H1 (cell line): ENCODE measurements at regions not wholly inside any gene's neighbourhood (a gene's known extent, or its start where the extent isn't known, plus 50 kb on each side); places are given as distances from the start of the nearest gene placed in this dataset.

Experiments
- CTCF ChIA-PET: fragments of 300-600 bp; sonication (Branson Sonifier 250); formaldehyde crosslinking; loops from one replicate; lab custom pipeline; 2021; ENCODE audit not compliant: partially characterized antibody; lab: Charles Lee
- POLR2A ChIA-PET: fragments of 300-600 bp; sonication (Branson Sonifier 250); formaldehyde crosslinking; loops from one replicate; lab custom pipeline; 2021; ENCODE audit warnings: inconsistent platforms; ENCODE audit not compliant: partially characterized antibody; lab: Charles Lee
- DNase-seq, 2 experiments: peaks; one replicate each; pipeline versions ENCODE4 v3.0.0 to v3.0.0-alpha.2; 2010 to 2022; ENCODE audit warnings: low spot score in 2 of 2, low read depth in 1 of 2, mixed read lengths in 1 of 2
- FAIRE-seq: peaks from 2 replicates; lab custom pipeline; 2011; peaks lifted over from hg19 to GRCh38; lab: Jason Lieb, UNC
- H2AFZ ChIP-seq: 2 replicates; pipeline ENCODE4 v1.8.1; 2012; ENCODE audit warnings: low read length, inconsistent platforms
- H2AK5ac ChIP-seq: 2 replicates; pipeline ENCODE4 v1.6.1; 2013; ENCODE audit warnings: low read depth, low read length
- H2BK120ac ChIP-seq: replicated peaks from 2 replicates; pipeline ENCODE3; 2013; ENCODE audit warnings: low read depth, low read length, inconsistent platforms
- H2BK12ac ChIP-seq: 2 replicates; pipeline ENCODE4 v1.6.1; 2013; ENCODE audit warnings: low read depth, low read length
- H2BK15ac ChIP-seq: 2 replicates; pipeline ENCODE4 v1.6.1; 2013; ENCODE audit warnings: low read length
- H2BK20ac ChIP-seq: 2 replicates; pipeline ENCODE4 v1.6.1; 2013; ENCODE audit warnings: low read length
- H2BK5ac ChIP-seq: 2 replicates; pipeline ENCODE4 v1.6.1; 2013; ENCODE audit warnings: low read depth, low read length
- H3K14ac ChIP-seq: 2 replicates; pipeline ENCODE4 v1.6.1; 2013; ENCODE audit warnings: inconsistent platforms; ENCODE audit not compliant: insufficient read length
- H3K18ac ChIP-seq: 2 replicates; pipeline ENCODE4 v1.6.1; 2013; ENCODE audit warnings: low read length; ENCODE audit errors: extremely low read depth
- H3K23ac ChIP-seq: 2 replicates; pipeline ENCODE4 v1.6.1; 2013; ENCODE audit warnings: inconsistent platforms; ENCODE audit not compliant: insufficient read length
- H3K23me2 ChIP-seq: 2 replicates; pipeline ENCODE4 v1.6.1; 2013; ENCODE audit warnings: low read depth, low read length
- H3K27ac ChIP-seq: 2 replicates; pipeline ENCODE4 v1.6.1; 2011; ENCODE audit warnings: low read depth, low read length, inconsistent platforms
- H3K27me3 ChIP-seq, 4 experiments: replicated peaks in 1 of 4; 1 replicate in 1 of 4; 2 replicates in 3 of 4; pipeline versions ENCODE4 v1.6.1 to v1.8.1; 2011 to 2013; ENCODE audit warnings: low read length in 3 of 4, mild to moderate bottlenecking in 3 of 4, inconsistent platforms in 2 of 4, mixed read lengths in 2 of 4, moderate library complexity in 1 of 4; ENCODE audit not compliant: control insufficient read depth in 3 of 4, insufficient read depth in 3 of 4; ENCODE audit errors: extremely low read depth in 1 of 4
- H3K36me3 ChIP-seq, 4 experiments: 2 replicates each; pipeline versions ENCODE4 v1.6.1 to v1.8.1; 2011 to 2013; ENCODE audit warnings: mild to moderate bottlenecking in 4 of 4, low read length in 3 of 4, moderate library complexity in 2 of 4, control low read depth in 1 of 4, inconsistent platforms in 1 of 4; ENCODE audit not compliant: insufficient read depth in 4 of 4, control insufficient read depth in 2 of 4
- H3K4ac ChIP-seq: replicated peaks from 2 replicates; pipeline ENCODE3; 2013; ENCODE audit warnings: low read length, low read depth, mixed read lengths, inconsistent platforms; ENCODE audit not compliant: insufficient read length
- H3K4me1 ChIP-seq, 4 experiments: replicated peaks in 1 of 4; 1 replicate in 1 of 4; 2 replicates in 3 of 4; pipeline versions ENCODE4 v1.6.1 to v1.8.1; 2011 to 2013; ENCODE audit warnings: low read length in 3 of 4, inconsistent platforms in 2 of 4, mixed read lengths in 1 of 4; ENCODE audit not compliant: insufficient read depth in 4 of 4, control insufficient read depth in 3 of 4
- H3K4me2 ChIP-seq, 2 experiments: 2 replicates each; pipeline versions ENCODE4 v1.6.1 to v1.8.1; 2011 to 2013; ENCODE audit warnings: low read depth in 2 of 2, low read length in 2 of 2, control low read depth in 1 of 2, inconsistent platforms in 1 of 2, mild to moderate bottlenecking in 1 of 2; ENCODE audit not compliant: insufficient read depth in 1 of 2
- H3K4me3 ChIP-seq, 4 experiments: fragments of 200-600, 300-600 bp in 1 of 4; sonication (generic), shearing (Covaris generic), sonication (Bioruptor Twin) in 1 of 4; 2 replicates each; pipeline versions ENCODE4 v1.5.1 to v1.8.1; 2011 to 2016; ENCODE audit warnings: low read length in 4 of 4, low read depth in 3 of 4, control low read depth in 2 of 4, inconsistent platforms in 2 of 4, mild to moderate bottlenecking in 2 of 4, mixed read lengths in 1 of 4, moderate library complexity in 1 of 4; ENCODE audit not compliant: insufficient read depth in 2 of 4; ENCODE audit errors: extremely low read depth in 1 of 4
- H3K56ac ChIP-seq: replicated peaks from 2 replicates; pipeline ENCODE3; 2013; ENCODE audit warnings: low read depth, mild to moderate bottlenecking, mixed read lengths, low read length, inconsistent platforms; ENCODE audit not compliant: insufficient read length
- H3K79me1 ChIP-seq: 2 replicates; pipeline ENCODE4 v1.6.1; 2013; ENCODE audit warnings: low read depth, low read length, control low read depth
- H3K79me2 ChIP-seq, 2 experiments: 2 replicates each; pipeline versions ENCODE4 v1.6.1 to v1.8.1; 2012 to 2013; ENCODE audit warnings: low read length in 2 of 2, mild to moderate bottlenecking in 2 of 2, inconsistent platforms in 1 of 2; ENCODE audit not compliant: insufficient read depth in 2 of 2, control insufficient read depth in 1 of 2
- H3K9ac ChIP-seq, 4 experiments: replicated peaks in 1 of 4; 1 replicate in 1 of 4; 2 replicates in 3 of 4; pipeline versions ENCODE4 v1.6.1 to v1.8.1; 2011 to 2013; ENCODE audit warnings: low read depth in 3 of 4, low read length in 3 of 4, control low read depth in 2 of 4, mild to moderate bottlenecking in 2 of 4, moderate library complexity in 2 of 4, inconsistent platforms in 1 of 4; ENCODE audit errors: extremely low read depth in 1 of 4
- H3K9me3 ChIP-seq, 2 experiments: 2 replicates each; pipeline versions ENCODE4 v1.6.1 to v1.8.1; 2012 to 2013; ENCODE audit warnings: mild to moderate bottlenecking in 2 of 2, moderate library complexity in 2 of 2, control low read depth in 1 of 2, inconsistent platforms in 1 of 2, low read depth in 1 of 2, low read length in 1 of 2, mixed read lengths in 1 of 2; ENCODE audit not compliant: insufficient read depth in 2 of 2
- H4K20me1 ChIP-seq, 2 experiments: replicated peaks in 1 of 2; 2 replicates each; pipeline versions ENCODE3 to v1.8.1; 2011 to 2013; ENCODE audit warnings: inconsistent platforms in 2 of 2, low read length in 2 of 2, mild to moderate bottlenecking in 1 of 2; ENCODE audit not compliant: insufficient read depth in 2 of 2, control insufficient read depth in 1 of 2
- H4K5ac ChIP-seq: 2 replicates; pipeline ENCODE4 v1.6.1; 2013; ENCODE audit warnings: low read length, low read depth, mixed read lengths, inconsistent platforms; ENCODE audit not compliant: insufficient read length
- H4K8ac ChIP-seq: 2 replicates; pipeline ENCODE4 v1.8.0; 2013; ENCODE audit warnings: mild to moderate bottlenecking, moderate library complexity, low read length, inconsistent platforms; ENCODE audit not compliant: insufficient read depth; ENCODE audit errors: extremely low read depth
- H4K91ac ChIP-seq: replicated peaks from 2 replicates; pipeline ENCODE3; 2013; ENCODE audit warnings: low read length, mixed read lengths, inconsistent platforms; ENCODE audit not compliant: insufficient read length
- ATF2 ChIP-seq: IDR thresholded peaks from 2 replicates; pipeline ENCODE4 v1.6.1; 2012; ENCODE audit warnings: low read length, inconsistent platforms
- CHD1 ChIP-seq: IDR thresholded peaks from 2 replicates; pipeline ENCODE4 v1.6.1; 2012; ENCODE audit warnings: low read depth, low read length, improper control_type of control experiment
- MAFK ChIP-seq: IDR thresholded peaks from 2 replicates; pipeline ENCODE4 v1.6.1; 2012; ENCODE audit warnings: low read depth, mild to moderate bottlenecking, improper control_type of control experiment, low read length
- ZNF274 ChIP-seq: IDR thresholded peaks from 2 replicates; pipeline ENCODE4 v1.7.0; 2012; ENCODE audit warnings: low read length, borderline replicate concordance; ENCODE audit errors: extremely low read depth
- WGBS, 2 experiments: shearing (Covaris generic) in 1 of 2; methylation state at CpG; one replicate each; pipeline versions ENCODE4 v1.1.6 to v1.1.7; 2013 to 2015; ENCODE audit warnings: low lambda C conversion rate in 2 of 2, mixed read lengths in 2 of 2, inconsistent platforms in 1 of 2, low coverage in 1 of 2, missing lambda C conversion rate in 1 of 2; ENCODE audit not compliant: insufficient replicate concordance in 2 of 2, insufficient coverage in 1 of 2, insufficient read length in 1 of 2; ENCODE audit errors: extremely low coverage in 1 of 2, missing lambda C conversion rate in 1 of 2; 5-methylcytosine and 5-hydroxymethylcytosine counted together

DNA sequence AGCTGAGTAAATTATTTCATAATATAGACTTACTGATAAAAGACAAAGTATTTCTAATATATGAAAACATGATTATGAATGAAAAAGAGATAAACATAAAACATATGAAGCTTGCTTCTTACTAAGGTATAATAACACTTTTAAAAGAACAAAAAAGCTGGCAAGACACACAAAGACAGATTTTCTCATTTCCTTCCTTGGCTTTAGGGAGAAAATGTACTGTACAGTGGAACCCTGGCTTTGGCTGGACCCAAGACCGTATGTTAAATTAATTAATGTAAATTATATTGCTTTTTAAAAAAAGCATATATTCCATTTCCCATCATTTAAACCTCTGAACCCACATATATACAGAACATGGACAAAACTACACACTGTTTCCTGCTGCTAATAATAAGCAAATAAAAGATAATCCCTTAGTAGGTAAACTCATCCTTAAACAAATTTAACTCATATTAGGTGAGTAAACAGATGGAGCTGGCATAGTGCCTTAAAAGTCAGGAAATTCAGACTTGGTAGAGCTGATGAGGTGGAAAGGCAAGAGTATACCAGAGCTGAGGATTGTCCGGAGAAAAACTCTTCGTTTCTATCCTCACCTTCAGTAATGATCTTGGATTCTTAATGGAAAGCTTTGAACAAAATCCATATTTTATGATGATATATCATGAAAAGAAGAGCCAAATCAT is 1016.4 kb upstream of the KCND2 start:
- no peak overlapping the region for H4K5ac ChIP-seq
- H3K4ac ChIP-seq: no peak overlapping the region
- no peak overlapping the region for H2BK5ac ChIP-seq
- no peak overlapping the region for H3K4me3 ChIP-seq
- no peak overlapping the region for H3K9ac ChIP-seq
- H3K56ac ChIP-seq: no peak overlapping the region
- no peaks in the 10 kb centered on the region for H3K27me3 ChIP-seq
- POLR2A ChIA-PET: no interaction called here
- no peak overlapping the region for H3K14ac ChIP-seq
- no peaks in the 10 kb centered on the region for H3K4me1 ChIP-seq
- CTCF ChIA-PET: interaction anchor here (0.6 kb wide), 1 partner anchor 1455 kb away, joined by 4 read pairs; no protein-coding TSS in a partner anchor
- no peak overlapping the region for H2BK120ac ChIP-seq
- no peak overlapping the region for H3K27ac ChIP-seq
- H4K91ac ChIP-seq: no peak overlapping the region
- no peak overlapping the region for H2BK20ac ChIP-seq
- H3K18ac ChIP-seq: no peak overlapping the region
- no peaks in the 10 kb centered on the region for H3K36me3 ChIP-seq
- no peak overlapping the region for H2BK12ac ChIP-seq
- WGBS, 2 experiments: 90% methylated on average over 3 of the region's 3 CpGs; no CpG with 5 or more reads in 1 of the 2 experiments
- no peak overlapping the region for H2BK15ac ChIP-seq
- H3K79me2 ChIP-seq: no peaks in the 10 kb centered on the region
- H3K4me2 ChIP-seq: no peak overlapping the region
- H4K20me1 ChIP-seq: no peaks in the 10 kb centered on the region
- H4K8ac ChIP-seq: no peak overlapping the region
- H3K23me2 ChIP-seq: no peaks in the 10 kb centered on the region
- no peak for DNase-seq
- no peak overlapping the region for H3K23ac ChIP-seq
- H2AK5ac ChIP-seq: no peak overlapping the region
- FAIRE-seq: no peak
- H3K79me1 ChIP-seq: no peaks in the 10 kb centered on the region
- no peaks in the 10 kb centered on the region for H3K9me3 ChIP-seq
- no peak overlapping the region for H2AFZ ChIP-seq
- TF ChIP-seq ATF2 (no peak), CHD1 (no peak), ZNF274 (no peak), MAFK (no peak)
